Body of pancreas (tissue), 4 donors: ENCODE measurements at regions not wholly inside any gene's neighbourhood (a gene's known extent, or its start where the extent isn't known, plus 50 kb on each side); places are given as distances from the start of the nearest gene placed in this dataset.
"Not testable (repeated sequence)": the region's sequence is repeated elsewhere in the genome, so short reads cannot be mapped to it uniquely, and the experiment has no call there.

ENCODE experiments used
- ATAC-seq: fragments of 150-250 bp; one replicate; pipeline ENCODE4 v1.9.1; 2016
- DNase-seq, 4 donors: peaks; one replicate each; pipeline ENCODE4 v3.0.0-alpha.2; 2019
- H3K27ac ChIP-seq, 4 donors: fragments of 200-600 bp; sonication (generic); 1 replicate in 3 of 4; 2 replicates in 1 of 4; pipeline versions ENCODE4 v1.5.1 to v1.6.1; 2016 to 2019; ENCODE audit warnings: mild to moderate bottlenecking in 1 of 4, mixed read lengths in 1 of 4, moderate library complexity in 1 of 4
- H3K27me3 ChIP-seq, 2 donors: fragments of 200-600 bp; sonication (generic); one replicate each; pipeline ENCODE4 v1.6.0; 2016; ENCODE audit warnings: mild to moderate bottlenecking in 1 of 2
- H3K36me3 ChIP-seq, 2 donors: fragments of 200-600 bp; sonication (generic); replicated peaks in 1 of 2; 2 replicates each; pipeline ENCODE4 v1.5.1; 2016; ENCODE audit warnings: low read depth in 2 of 2; ENCODE audit not compliant: insufficient read depth in 1 of 2
- H3K4me1 ChIP-seq: fragments of 200-600 bp; sonication (generic); one replicate; pipeline ENCODE4 v1.6.0; 2016
- H3K4me3 ChIP-seq, 2 donors: fragments of 200-600 bp; sonication (generic); 1 replicate in 1 of 2; 2 replicates in 1 of 2; pipeline ENCODE4 v1.5.1; 2016 to 2019
- H3K9me3 ChIP-seq, 3 donors: fragments of 200-600 bp; sonication (generic); 1 replicate in 2 of 3; 2 replicates in 1 of 3; pipeline ENCODE4 v1.5.1; 2016
- POLR2A ChIP-seq, 3 donors: fragments of 450-650 bp; IDR thresholded peaks; one replicate each; pipeline ENCODE4 v1.6.1; 2016; ENCODE audit warnings: antibody characterized with exemption in 3 of 3, mild to moderate bottlenecking in 2 of 3
- WGBS, 2 donors: methylation state at CpG; one replicate each; pipeline ENCODE4 v1.1.5; 2017; 5-methylcytosine and 5-hydroxymethylcytosine counted together
- intact Hi-C: fragments of 100-400 bp; cut with DNase I; formaldehyde crosslinking; loops from one replicate; pipeline ENCODE4 v1.15.1; 2023
- TF ChIP-seq, protein P1 (sequence below), 7 experiments: fragments of 450-650 bp in 4 of 7; fragments of 200-600 bp in 3 of 7; sonication (generic) in 3 of 7; IDR thresholded peaks; one replicate each; pipeline ENCODE4 v1.5.1; 2016 to 2019; ENCODE audit warnings: antibody characterized with exemption in 7 of 7

DNA sequence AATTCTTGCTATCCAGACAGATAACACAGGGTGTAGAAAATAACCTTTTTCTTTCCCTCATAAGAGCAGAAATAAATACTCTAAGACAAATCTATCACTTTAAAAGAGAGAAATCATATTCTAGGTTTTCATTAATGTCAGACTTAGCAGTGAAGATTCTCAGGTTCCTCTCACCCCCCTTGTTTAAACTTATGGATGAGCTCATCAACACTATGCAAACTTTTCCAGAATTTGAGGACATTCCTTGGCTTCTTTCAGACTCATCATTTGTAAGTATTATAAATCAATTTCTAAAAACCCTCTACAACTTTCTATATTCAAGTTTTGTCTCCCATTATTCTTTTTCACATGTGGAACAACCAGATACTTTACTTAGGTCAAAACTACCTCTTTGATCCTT lies 374.9 kb upstream of the TRPC7 start:
- intact Hi-C loops: no loop called here
- Histone ChIP-seq H3K27ac (no peak overlapping the region), H3K36me3 (no peaks in the 10 kb centered on the region), H3K4me3 (no peak overlapping the region), H3K27me3 (no peaks in the 10 kb centered on the region), H3K4me1 (no peaks in the 10 kb centered on the region), H3K9me3 (peaks cover 0 to 8% (median 0%) of the 10 kb centered on the region in 3 donors)
- no peak for TF ChIP-seq POLR2A (IDR thresholded peaks at IDR 0.05)
- TF ChIP-seq, protein P1, sequence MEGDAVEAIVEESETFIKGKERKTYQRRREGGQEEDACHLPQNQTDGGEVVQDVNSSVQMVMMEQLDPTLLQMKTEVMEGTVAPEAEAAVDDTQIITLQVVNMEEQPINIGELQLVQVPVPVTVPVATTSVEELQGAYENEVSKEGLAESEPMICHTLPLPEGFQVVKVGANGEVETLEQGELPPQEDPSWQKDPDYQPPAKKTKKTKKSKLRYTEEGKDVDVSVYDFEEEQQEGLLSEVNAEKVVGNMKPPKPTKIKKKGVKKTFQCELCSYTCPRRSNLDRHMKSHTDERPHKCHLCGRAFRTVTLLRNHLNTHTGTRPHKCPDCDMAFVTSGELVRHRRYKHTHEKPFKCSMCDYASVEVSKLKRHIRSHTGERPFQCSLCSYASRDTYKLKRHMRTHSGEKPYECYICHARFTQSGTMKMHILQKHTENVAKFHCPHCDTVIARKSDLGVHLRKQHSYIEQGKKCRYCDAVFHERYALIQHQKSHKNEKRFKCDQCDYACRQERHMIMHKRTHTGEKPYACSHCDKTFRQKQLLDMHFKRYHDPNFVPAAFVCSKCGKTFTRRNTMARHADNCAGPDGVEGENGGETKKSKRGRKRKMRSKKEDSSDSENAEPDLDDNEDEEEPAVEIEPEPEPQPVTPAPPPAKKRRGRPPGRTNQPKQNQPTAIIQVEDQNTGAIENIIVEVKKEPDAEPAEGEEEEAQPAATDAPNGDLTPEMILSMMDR (IDR thresholded peaks at IDR 0.05): no peak
- DNase-seq (no peak), ATAC-seq (no peak)

DNA sequence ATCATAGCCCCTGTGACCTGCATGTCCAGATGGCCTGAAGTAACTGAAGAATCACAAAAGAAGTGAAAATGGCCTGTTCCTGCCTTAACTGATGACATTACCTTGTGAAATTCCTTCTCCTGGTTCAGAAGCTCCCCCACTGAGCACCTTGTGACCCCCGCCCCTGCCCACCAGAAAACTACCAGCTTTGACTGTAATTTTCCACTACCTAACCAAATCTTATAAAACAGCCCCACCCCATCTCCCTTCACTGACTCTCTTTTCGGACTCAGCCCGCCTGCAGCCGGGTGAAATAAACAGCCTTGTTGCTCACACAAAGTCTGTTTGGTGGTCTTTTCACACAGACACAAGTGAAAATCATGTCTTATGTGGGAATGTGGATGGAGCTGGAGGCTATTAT lies 373.9 kb upstream of the TRPC7 start:
- H3K4me3 ChIP-seq, intact Hi-C loops, H3K36me3 ChIP-seq, H3K27me3 ChIP-seq, ATAC-seq, DNase-seq, H3K4me1 ChIP-seq, H3K27ac ChIP-seq, H3K9me3 ChIP-seq: not testable (repeated sequence)
- 84 to 91% methylated on average over 4 of the region's 4 CpGs for WGBS, 2 donors

DNA sequence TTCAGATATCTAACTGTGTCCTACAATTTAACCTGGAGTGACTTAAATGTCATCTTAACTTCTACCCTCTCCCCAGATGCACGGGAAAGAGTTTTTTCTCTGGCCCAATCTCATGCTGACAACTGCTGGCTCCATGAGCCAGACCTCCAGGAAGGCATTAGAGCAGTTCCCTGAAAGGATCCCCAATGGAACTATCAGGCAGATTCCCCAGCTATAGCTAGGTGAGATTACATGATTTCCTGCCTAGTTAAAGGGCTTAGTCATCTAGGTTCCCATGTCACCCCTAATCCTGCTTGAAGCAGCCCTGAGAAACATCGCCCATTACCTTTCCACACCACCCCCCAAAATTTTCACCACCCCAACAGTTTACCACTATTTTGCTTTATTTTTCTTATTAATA lies 373.5 kb upstream of the TRPC7 start:
- H3K4me3 ChIP-seq: no peak overlapping the region
- H3K4me1 ChIP-seq: no peaks in the 10 kb centered on the region
- intact Hi-C loops: no loop called here
- no peak for DNase-seq
- peaks cover 0 to 8% (median 0%) of the 10 kb centered on the region in 3 donors for H3K9me3 ChIP-seq
- ATAC-seq: no peak
- no peaks in the 10 kb centered on the region for H3K36me3 ChIP-seq
- no peak overlapping the region for H3K27ac ChIP-seq
- TF ChIP-seq POLR2A (IDR thresholded peaks at IDR 0.05): no peak
- TF ChIP-seq, protein P1 (IDR thresholded peaks at IDR 0.05): no peak
- 87 to 94% methylated on average over 2 of the region's 2 CpGs for WGBS, 2 donors
- H3K27me3 ChIP-seq: no peaks in the 10 kb centered on the region

DNA sequence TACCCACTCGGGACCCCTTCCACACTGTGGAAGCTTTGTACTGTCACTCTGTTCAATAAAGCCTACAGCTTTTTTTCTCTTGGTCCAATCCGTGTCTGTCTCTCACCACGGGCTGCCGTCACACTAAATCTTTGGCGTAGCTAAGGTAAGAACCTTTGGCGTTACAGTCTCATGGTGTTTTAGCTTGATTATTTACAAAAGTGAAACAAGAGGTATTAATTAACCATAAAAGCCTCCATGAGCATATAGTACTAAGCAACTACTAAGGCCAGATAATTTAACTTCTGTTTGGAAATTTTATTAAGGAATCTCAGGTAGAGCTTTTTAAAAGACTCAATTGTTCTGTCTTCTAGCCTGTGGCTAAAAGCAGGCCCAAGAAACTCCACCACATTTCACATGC lies 370.7 kb upstream of the TRPC7 start:
- Histone ChIP-seq H3K36me3 (no peaks in the 10 kb centered on the region), H3K4me3 (no peak overlapping the region), H3K27ac (no peak overlapping the region), H3K27me3 (no peaks in the 10 kb centered on the region), H3K9me3 (no peaks in the 10 kb centered on the region), H3K4me1 (no peaks in the 10 kb centered on the region)
- TF ChIP-seq POLR2A (IDR thresholded peaks at IDR 0.05): no peak
- TF ChIP-seq, protein P1 (IDR thresholded peaks at IDR 0.05): no peak
- WGBS, 2 donors: 11 to 26% methylated on average over 6 of the region's 6 CpGs
- ATAC-seq (no peak), DNase-seq (no peak)
- intact Hi-C loops: no loop called here

DNA sequence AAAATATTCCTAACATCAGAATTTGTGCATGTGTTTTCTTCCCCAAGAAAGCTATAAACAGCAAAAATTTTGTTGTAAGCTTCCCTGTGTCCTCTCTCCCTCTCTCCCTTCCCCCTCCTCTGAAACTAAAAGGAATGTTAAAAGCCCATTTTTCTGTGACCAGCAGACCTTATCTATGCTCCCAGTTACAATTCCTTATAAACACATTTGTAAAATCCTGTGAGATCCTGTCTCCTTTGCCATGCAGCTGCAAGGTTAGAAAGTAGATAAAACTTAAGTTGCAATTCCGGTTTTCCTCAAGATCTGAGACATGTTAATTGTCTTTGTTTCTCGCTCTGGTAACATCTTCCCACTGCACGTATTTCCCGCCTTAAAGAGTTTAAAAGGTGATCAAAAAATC lies 370.3 kb upstream of the TRPC7 start:
- H3K36me3 ChIP-seq, H3K4me3 ChIP-seq, H3K4me1 ChIP-seq, intact Hi-C loops, H3K9me3 ChIP-seq, ATAC-seq, H3K27me3 ChIP-seq, H3K27ac ChIP-seq, DNase-seq: not testable (repeated sequence)
- WGBS, 2 donors: 28 to 29% methylated on average over 4 of the region's 4 CpGs

DNA sequence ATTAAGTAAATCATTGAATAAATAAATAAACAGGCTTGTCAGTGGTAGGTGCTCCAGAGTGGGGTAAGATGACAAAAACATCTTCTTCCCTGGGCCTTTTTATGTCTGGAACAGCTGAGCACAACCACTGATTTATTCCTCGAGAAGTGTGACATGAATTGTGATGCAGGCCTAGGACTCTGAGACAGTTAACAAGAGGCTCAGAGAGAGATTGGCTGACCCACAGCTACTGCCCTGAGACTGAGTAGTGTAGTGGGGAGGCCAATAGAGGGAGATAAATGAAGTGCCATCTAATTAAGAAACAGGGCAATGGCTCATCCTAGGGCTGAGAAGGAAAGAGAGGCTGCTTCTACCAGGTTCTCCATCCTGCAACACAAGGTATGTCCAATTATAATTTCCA lies 369.3 kb upstream of the TRPC7 start:
- no peaks in the 10 kb centered on the region for H3K9me3 ChIP-seq
- no peak overlapping the region for H3K27ac ChIP-seq
- H3K36me3 ChIP-seq: no peaks in the 10 kb centered on the region
- 79 to 97% methylated on average over 1 of the region's 1 CpG for WGBS, 2 donors
- no peaks in the 10 kb centered on the region for H3K4me1 ChIP-seq
- intact Hi-C loops: no loop called here
- H3K27me3 ChIP-seq: no peaks in the 10 kb centered on the region
- no peak overlapping the region for H3K4me3 ChIP-seq
- TF ChIP-seq, protein P1 (IDR thresholded peaks at IDR 0.05): no peak
- TF ChIP-seq POLR2A (IDR thresholded peaks at IDR 0.05): no peak
- DNase-seq (no peak), ATAC-seq (no peak)
